RWPE2 (cell line): ENCODE measurements at regions not wholly inside any gene's neighbourhood (a gene's known extent, or its start where the extent isn't known, plus 50 kb on each side); places are given as distances from the start of the nearest gene placed in this dataset.

Experiments used
- ATAC-seq: fragments of 200-7000 bp; cut with Tn5 transposase; 3 replicates; pipeline ENCODE4 v1.9.1; 2021; ENCODE audit warnings: low read depth
- DNase-seq: peaks from one replicate; pipeline ENCODE4 v3.0.0-alpha.2; 2020; ENCODE audit warnings: low spot score
- H3K27ac ChIP-seq: fragments of 450-650 bp; 2 replicates; pipeline ENCODE4 v1.5.1; 2017; ENCODE audit warnings: mild to moderate bottlenecking; ENCODE audit not compliant: poor library complexity, severe bottlenecking
- H3K27me3 ChIP-seq: fragments of 250-450 bp; sonication (Bioruptor Pico); 2 replicates; pipeline ENCODE4 v1.5.1; 2021; ENCODE audit warnings: mild to moderate bottlenecking, moderate library complexity; ENCODE audit not compliant: insufficient read depth, poor library complexity, severe bottlenecking
- H3K36me3 ChIP-seq: fragments of 250-450 bp; sonication (Bioruptor Pico); 2 replicates; pipeline ENCODE4 v1.5.1; 2020; ENCODE audit warnings: low read depth, mild to moderate bottlenecking, moderate library complexity
- H3K4me1 ChIP-seq: fragments of 250-450 bp; sonication (Bioruptor Pico); 2 replicates; pipeline ENCODE4 v1.5.1; 2021; ENCODE audit warnings: mild to moderate bottlenecking, moderate library complexity; ENCODE audit not compliant: insufficient read depth, poor library complexity, severe bottlenecking
- H3K4me3 ChIP-seq: fragments of 250-450 bp; sonication (Bioruptor Pico); 2 replicates; pipeline ENCODE4 v1.5.1; 2021; ENCODE audit warnings: mild to moderate bottlenecking, moderate library complexity; ENCODE audit not compliant: severe bottlenecking
- H3K9me3 ChIP-seq: fragments of 250-450 bp; sonication (Bioruptor Pico); 2 replicates; pipeline ENCODE4 v1.5.1; 2021; ENCODE audit warnings: mild to moderate bottlenecking, moderate library complexity; ENCODE audit not compliant: severe bottlenecking
- TF ChIP-seq, protein P1 (sequence below): fragments of 450-650 bp; IDR thresholded peaks from one replicate; pipeline ENCODE4 v1.5.1; 2017; ENCODE audit warnings: mild to moderate bottlenecking, moderate library complexity; ENCODE audit not compliant: poor library complexity, severe bottlenecking

DNA sequence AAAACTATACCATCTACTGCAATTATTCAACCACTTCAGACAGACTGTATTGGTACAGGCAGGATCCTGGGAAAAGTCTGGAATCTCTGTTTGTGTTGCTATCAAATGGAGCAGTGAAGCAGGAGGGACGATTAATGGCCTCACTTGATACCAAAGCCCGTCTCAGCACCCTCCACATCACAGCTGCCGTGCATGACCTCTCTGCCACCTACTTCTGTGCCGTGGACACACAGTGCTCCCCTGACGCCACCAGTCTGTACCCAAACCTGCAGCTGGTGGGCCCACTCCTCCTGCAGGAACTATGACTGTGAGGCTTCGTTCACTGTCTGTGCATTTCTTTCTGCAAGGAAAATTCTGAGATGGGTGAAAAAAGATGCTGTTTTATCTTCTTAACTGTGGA, 284.7 kb downstream of the DAD1 start:
- Histone ChIP-seq H3K9me3 (no peaks in the 10 kb centered on the region), H3K4me3 (no peak overlapping the region), H3K27me3 (no peaks in the 10 kb centered on the region), H3K36me3 (no peaks in the 10 kb centered on the region), H3K27ac (no peak overlapping the region), H3K4me1 (no peaks in the 10 kb centered on the region)
- TF ChIP-seq, protein P1, sequence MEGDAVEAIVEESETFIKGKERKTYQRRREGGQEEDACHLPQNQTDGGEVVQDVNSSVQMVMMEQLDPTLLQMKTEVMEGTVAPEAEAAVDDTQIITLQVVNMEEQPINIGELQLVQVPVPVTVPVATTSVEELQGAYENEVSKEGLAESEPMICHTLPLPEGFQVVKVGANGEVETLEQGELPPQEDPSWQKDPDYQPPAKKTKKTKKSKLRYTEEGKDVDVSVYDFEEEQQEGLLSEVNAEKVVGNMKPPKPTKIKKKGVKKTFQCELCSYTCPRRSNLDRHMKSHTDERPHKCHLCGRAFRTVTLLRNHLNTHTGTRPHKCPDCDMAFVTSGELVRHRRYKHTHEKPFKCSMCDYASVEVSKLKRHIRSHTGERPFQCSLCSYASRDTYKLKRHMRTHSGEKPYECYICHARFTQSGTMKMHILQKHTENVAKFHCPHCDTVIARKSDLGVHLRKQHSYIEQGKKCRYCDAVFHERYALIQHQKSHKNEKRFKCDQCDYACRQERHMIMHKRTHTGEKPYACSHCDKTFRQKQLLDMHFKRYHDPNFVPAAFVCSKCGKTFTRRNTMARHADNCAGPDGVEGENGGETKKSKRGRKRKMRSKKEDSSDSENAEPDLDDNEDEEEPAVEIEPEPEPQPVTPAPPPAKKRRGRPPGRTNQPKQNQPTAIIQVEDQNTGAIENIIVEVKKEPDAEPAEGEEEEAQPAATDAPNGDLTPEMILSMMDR: no peak
- DNase-seq (no peak), ATAC-seq (no peak)

DNA sequence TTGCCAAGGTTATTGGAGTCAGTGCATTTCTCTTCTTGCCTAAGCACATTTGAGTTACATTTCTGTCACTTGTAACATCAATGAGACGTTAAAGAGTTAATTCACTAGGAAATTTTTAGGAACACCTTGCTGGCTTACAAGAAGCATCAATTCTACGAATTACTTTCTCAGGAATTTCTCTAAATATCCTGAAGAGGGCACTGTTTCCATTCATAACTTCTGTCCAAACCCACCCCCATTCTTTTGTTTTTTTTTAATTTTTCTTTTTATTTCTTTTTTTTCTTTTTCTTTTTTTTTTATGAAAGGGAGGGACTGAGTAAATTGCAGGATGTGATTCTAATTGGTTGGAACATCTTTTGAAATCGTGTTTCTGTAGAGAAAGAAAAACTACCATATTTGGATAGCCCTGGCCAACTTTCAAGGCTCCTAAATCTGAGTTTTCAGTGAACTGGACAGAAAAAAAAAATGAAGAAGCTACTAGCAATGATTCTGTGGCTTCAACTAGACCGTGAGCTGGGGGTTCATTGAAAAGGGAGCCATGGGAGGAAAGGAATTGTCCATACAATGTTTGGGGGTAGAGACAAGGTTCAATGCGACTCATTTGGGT, 285.3 kb downstream of the DAD1 start:
- DNase-seq (no peak), ATAC-seq (no peak)
- Histone ChIP-seq H3K4me1 (no peaks in the 10 kb centered on the region), H3K36me3 (no peaks in the 10 kb centered on the region), H3K4me3 (no peak overlapping the region), H3K27me3 (no peaks in the 10 kb centered on the region), H3K9me3 (no peaks in the 10 kb centered on the region), H3K27ac (no peak overlapping the region)
- TF ChIP-seq, protein P1: peak; percentile 85

- H3K9me3 ChIP-seq: no peaks in the 10 kb centered on the region
- TF ChIP-seq, protein P1: no peak
- no peak for ATAC-seq
- peaks cover 20% of the 10 kb centered on the region for H3K4me1 ChIP-seq
- H3K36me3 ChIP-seq: no peaks in the 10 kb centered on the region
- H3K27me3 ChIP-seq: no peaks in the 10 kb centered on the region
- H3K27ac ChIP-seq: no peak overlapping the region
- DNase-seq: no peak
- no peak overlapping the region for H3K4me3 ChIP-seq
These were observed 288.4 kb downstream of the DAD1 start for GRCh38 chr14:22300646-22301045.

DNA sequence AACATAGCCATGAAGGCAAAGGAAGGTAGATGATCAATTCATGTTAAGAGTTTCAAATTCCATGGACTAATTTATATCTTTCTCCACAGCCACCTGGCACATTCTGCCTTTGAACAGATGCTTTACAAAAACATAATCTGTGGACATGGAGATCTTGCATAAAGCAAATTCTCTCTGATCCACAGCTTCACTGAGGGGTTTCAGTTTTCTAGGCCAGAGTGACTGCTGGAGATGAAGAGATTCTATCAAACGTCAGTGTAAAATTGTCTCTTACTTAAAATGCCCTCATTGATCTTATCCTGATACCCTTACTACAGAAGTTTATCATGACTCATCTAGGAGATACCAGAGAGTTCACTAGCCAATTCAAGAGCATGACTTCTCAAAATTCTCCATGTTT, 291.6 kb downstream of the DAD1 start:
- no peak for DNase-seq
- 0 out of 3 replicates have a peak, but pooled peaks have one; percentile 28 for ATAC-seq
- TF ChIP-seq, protein P1: no peak
- Histone ChIP-seq H3K27me3 (no peaks in the 10 kb centered on the region), H3K4me3 (no peak overlapping the region), H3K9me3 (no peaks in the 10 kb centered on the region), H3K4me1 (peaks cover 22% of the 10 kb centered on the region), H3K36me3 (no peaks in the 10 kb centered on the region), H3K27ac (peak overlapping the region; percentile 75)

DNA sequence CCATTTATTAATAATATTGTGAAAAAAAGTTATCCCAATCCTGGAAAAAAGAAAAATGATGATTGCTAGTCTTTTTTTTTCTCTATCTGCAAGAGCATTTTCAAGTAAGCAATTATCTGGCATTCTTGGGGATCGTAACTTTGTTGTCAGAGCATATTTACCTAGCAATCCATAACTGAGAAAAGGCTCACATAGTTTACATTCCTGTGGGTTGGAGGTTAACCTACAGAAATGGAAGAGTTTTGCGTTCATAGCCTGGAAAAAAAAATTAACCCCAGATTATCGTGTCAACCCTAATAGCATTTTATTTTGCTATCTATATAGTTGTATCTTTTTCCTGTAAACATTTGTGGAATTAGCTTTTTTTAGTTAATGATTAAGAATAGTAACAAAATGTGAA, 292.3 kb downstream of the DAD1 start:
- no peaks in the 10 kb centered on the region for H3K27me3 ChIP-seq
- H3K4me3 ChIP-seq: no peak overlapping the region
- ATAC-seq: peak; percentile 98
- H3K27ac ChIP-seq: peak overlapping the region; percentile 75
- H3K4me1 ChIP-seq: peaks cover 24% of the 10 kb centered on the region
- TF ChIP-seq, protein P1: no peak
- H3K36me3 ChIP-seq: no peaks in the 10 kb centered on the region
- DNase-seq: no peak
- no peaks in the 10 kb centered on the region for H3K9me3 ChIP-seq
